GM04503 (cell line): ENCODE measurements at regions not wholly inside any gene's neighbourhood (a gene's known extent, or its start where the extent isn't known, plus 50 kb on each side); places are given as distances from the start of the nearest gene placed in this dataset.
A peak's percentile ranks its signal among the peaks of the same experiment; 100 is the strongest.
"Not testable (repeated sequence)": the region's sequence is repeated elsewhere in the genome, so short reads cannot be mapped to it uniquely, and the experiment has no call there.

Experiments used
- DNase-seq: peaks from one replicate; pipeline ENCODE4 v3.0.0-alpha.2; 2012; ENCODE audit warnings: low read depth

DNA sequence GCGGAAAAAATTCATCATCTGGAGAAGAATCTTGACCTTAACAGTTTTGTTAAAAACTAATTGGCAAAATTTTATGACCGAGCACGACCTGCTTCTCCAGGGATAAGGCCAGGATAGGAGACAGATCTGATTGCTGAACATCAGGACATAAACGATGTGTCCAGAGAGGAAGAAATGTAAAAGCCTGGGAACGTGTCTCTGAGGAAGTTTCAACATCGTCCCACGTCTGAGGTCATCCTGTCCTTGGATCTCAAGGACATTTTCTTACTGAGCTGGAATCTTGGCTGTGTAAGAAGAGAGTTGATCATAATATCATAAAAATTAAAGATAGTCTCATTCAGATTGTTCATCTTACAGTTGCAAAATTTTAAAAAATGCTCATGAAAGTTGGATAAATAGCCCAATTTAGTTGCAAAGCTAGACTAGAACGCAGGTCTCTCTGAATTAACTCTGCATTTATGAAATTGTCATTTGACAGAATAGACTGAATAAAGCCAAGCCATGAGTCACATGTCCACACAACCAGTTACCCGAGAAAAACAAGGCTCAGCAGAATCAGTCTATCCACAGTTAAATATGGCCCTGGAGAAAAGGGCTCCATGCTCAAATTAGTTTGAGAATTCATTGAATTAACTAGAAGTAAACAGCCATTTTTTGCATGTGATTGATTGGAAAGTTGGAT lies 120.0 kb upstream of the EGFR start:
- DNase-seq, result no peak

DNA sequence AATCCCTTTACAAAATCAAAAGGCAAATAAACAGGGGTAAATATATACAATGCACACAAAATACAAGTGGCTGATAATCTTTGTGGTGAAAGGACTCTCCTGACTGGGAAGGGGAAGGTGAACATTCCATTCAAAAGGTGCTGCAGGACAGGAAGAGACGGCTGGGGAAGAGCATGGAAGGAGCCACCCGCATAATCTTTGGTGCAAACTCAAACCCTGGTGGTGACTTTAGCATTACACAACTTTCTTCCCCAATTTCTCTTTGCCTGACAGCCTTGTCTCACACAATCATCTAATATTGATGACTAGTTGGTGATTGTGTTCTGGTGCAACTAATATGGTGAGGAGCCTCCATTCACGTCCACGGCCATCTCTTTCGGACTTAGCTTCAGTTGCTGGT lies 117.0 kb upstream of the EGFR start:
- no peak for DNase-seq

DNA sequence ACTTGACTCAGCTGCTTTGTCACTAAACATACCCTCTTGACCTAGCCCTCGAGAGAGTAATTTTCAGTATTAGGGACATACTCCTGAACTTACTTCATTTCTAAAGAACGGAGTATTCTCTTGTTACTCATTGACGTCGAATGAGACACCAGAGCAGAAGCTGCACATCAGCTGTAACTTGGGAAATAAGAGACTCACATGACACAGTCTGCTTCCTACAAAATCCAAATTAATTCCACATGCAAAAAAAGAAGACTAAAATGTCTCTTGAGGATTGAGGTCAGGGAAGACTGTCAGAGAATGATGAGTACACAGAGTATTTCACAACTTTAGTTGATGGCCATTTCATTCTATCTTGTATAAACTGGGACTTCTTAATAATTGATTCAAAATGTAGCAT lies 114.7 kb upstream of the EGFR start:
- peak; percentile 99 for DNase-seq

DNA sequence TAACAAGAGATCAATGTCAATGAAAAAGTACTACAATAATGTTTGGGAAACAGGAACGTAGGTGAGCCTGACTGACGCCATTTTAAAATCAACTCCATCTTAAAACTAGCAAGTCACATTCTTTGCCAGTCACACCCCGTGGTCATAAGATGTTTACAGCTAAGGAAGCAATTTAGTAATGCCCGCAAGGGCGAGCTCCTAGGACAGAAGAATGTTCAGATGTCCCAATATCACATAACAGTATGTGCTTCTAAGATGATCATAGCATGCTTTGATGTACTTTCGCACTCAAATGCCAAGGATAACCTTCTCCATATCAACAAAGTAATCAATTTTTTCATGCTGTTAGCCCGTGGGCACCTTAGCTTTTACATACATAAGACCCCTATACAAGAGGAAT lies 113.8 kb upstream of the EGFR start:
- DNase-seq, result no peak

DNA sequence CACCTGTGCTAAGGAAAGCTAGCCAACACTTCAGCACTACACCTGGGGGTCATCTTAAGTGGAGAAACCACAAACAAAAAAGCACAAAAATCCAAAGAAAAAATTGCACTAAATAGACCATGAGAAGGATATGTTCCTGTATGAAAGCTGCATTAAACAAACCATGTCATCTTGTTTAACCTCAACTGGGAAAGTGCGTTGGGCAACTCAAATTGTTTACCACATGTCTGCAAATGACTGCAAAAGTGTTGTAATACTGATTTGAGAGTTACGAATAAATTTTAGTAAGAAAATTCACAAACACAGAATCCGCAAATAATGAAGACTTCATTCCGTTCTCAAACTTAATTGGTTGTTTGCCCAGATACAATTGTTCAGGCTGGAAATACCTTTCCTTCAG lies 111.9 kb upstream of the EGFR start:
- DNase-seq, result no peak

DNA sequence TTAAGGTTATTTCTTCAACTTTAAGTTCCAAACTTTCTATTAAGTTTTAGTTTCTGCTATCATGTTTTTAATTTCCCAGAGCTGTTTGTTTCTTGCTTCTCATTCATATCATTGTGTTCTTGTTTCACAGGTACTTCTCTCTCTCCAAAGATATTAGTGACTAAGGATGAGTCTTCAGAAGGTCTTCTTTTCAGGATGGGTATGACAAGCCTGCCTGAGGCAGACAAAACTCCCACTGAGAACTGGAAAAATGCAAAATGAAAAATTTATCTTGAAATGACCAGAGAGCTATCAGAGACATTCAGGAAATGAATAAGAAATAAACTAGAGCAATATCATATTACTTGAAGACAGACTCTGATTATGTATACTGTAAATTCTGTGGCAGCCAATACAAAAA lies 110.8 kb upstream of the EGFR start:
- no peak for DNase-seq

DNA sequence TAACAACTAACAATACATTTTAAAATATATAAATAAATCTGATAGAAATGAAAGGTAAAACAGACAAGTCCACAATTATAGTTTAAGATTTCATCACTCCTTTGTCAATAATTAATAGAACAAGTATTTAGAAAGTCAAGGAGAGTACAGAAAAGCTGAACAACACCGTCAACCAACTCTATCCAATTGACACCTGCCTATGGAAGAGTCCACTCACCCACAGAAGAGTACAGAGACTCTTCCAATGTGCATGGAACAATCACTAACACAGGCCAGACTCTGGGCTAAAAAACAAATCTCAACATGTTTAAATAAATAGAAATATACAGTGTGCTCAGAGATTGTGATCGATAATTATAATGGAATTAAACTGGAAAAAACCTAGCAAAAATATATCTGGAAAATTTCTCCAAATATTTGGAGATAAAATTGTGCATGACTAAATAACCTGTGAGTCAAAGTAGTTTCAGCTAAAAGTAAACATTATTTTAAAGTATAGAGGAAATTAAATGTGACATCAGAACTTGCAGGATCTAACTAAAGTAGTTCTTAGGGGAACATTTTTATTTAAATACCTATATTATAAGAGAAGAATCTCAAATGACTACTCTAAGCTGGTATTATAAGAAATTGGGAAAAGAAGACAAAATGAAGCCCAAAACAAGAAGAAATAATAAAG lies 109.9 kb upstream of the EGFR start:
- DNase-seq, result no peak

DNA sequence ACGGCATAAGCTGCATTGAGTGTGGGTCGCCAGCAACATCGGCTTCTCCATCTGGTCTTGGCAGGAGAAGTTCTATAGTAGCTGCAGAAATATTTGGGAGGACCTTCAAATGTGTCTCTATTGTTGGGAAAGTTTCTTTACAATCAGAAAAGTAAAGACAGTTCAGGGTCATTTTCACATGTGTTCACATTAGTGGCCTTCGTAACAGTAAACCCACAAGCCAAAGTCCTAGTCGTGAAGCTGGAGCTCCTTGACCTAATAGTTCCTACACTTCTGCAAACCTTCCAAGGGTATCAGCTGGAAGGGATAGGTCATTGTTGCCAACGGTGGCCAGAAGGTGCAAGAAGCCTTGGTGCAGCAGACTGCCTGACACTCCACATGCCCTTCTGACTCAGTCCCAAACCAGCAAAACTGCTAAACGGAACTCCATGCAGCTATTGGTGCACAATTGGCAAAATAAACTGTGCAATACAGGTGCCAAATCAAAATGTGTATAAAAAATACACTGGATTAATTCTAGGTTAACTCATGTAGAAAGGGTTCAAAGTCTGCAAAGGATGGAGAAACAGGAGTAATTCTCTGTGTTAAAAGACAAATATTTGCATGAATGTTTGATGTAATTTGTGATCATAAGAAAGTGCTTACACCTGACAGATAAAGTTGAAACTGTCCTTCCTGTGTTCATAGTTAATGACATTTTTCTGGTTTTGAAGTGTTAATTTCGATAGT lies 102.8 kb upstream of the EGFR start:
- DNase-seq, result no peak

DNA sequence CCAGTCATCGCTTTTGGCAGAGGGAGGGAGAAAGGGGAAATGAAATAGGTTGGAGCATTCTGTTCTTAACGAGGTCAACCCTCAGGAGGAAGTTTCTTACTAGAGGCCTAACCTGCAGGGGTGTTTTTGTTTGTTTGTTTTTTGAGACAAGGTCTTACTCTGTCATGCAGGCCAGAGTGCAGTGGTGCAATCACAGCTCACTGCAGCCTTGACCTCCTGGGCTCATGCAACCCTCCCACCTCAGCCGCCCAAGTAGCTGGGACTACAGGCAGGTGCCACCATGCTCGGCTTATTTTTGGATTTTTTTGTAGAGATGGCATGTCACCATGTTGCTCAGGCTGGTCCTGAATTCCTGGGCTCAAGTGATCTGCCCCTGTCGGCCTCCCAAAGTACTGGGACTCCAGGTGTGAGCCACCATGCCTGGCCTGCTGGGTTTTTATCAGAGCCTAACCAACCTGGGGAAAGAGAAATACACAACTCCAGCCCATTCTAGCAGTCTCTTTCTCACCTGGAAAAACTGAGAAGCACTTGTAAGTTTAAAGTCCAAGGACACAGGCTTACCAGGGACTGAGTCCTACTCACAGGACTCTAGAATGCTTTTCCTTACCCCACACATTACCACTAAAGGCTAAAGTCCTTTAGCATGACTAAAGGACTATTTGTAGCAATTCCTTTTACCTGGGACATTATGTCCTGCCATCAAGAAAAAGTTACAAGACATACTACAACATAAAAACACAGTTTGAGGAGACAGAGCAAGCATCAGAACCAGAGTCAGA lies 101.0 kb upstream of the EGFR start:
- no peak for DNase-seq

DNA sequence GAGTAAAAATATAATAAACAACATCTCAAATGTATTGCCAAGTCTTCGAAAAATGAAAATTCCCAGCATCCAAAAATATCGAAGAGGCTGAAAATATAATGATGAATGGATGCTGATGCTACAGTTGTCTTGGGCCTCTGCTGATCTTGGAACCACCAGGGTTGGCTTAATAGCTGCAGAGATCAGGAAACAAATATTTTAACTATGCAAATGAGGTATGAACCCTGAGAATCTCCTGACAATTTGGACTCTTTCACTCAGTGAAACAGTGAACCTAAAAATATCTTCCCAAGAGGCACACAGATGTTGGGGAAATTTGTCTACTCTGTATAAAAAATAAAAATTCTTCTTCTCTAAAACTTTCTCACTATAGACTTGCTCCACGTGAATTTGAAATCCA lies 97.7 kb upstream of the EGFR start:
- DNase-seq, result peak; percentile 51

DNA sequence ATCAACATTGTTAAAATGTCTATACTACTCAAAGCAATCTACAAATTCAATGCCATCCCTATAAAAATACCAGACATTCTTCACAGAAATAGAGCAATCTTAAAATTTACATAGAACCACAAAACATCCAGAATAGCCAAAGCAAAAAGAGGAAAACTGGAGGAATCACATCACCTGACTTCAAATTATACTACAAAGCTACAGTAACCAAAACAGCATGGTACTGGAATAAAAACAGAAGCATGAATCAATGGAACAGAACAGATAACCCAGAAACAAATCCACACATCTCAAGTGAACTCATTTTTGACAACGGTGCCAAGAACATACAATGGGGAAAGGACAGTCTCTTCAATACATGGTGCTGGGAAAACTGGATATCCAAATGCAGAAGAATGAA lies 87.3 kb upstream of the EGFR start:
- no peak for DNase-seq

DNA sequence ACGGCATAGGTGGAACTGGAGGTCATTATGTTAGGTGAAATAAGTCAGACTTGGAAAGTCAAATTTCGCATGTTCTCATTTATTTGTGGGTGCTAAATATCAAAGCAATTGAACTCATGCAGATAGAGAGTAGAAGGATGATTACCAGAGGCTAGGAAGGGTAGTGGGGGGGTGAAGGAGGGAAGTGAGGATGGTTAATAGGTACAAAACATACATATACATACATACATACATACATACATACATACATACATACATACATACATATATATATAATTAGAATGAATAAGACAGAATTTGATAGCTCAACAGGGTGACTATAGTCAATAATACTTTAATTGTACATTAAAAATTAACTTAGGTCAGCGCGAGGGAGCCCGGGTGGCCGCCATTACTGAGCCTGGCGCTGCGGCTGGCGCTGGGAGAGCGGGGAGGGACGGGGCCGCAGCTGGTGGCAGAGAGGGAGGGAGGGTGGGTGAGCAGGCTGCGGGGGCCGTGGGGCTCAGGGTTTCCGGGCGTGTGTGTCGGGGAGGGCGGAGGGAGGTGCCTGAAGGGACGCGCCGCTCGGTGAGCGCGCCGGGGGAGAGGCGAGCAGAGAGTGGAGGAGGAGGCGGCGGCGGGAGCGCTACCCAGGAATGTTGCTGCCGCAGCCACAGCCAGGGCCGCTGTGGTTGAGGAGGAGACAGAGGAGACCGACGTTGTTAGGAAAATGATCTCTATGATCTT lies 85.8 kb upstream of the EGFR start:
- DNase-seq, result no peak

DNA sequence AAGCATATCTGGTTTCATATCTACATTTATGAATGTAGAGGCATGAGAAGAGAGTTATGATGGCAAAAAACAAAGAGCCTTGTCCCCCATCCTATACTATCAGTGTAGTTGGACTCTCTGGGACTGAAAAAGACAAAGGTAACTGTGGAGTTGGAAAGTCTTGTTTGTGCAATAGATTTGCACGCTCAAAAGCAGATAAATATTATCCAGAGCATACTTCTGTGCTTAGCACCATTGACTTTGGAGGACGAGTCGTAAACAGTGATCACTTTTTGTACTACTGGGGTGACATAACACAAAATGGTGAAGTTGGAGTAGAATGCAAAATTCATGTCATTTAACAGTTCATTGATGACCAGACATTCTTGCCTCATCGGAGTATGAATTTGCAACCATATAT lies 85.2 kb upstream of the EGFR start:
- no peak for DNase-seq

DNA sequence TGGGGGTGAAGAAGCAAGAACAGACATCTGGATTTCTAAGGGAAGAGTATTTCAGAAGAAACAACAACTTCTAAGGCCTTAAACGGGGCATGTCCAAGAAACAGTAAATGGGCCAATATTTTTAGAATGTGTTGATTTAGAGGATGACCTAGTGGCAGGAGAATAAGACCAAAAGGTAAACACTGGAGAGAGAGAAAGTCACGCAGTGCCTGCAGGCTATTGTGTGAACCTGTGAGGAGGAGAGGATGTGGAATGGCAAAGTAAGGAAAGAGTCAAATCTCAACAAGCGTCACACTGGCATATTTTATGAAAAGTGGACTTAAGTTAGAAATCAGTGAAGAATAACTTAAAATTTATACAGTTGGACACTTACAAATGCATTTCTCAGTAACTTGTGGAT lies 78.1 kb upstream of the EGFR start:
- DNase-seq, result no peak

DNA sequence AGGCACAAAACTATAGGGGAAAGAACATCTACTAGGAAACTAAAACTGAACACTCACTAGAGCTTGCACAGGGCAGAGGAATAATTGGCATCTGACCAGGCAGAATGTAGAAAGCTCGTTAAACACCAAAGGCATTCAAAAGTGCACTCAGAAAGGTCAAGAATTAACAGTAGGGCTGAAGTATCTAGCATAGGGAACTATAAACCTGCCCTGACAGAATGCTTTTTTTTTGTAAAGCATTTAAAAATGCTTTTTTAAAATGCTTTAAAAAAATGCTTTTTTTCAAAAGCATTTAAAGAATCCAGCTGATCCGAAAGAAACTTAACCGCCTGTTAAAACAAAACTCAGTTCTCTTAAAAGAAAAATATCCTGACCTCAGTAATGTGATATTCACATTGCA lies 74.6 kb upstream of the EGFR start:
- DNase-seq, result no peak

DNA sequence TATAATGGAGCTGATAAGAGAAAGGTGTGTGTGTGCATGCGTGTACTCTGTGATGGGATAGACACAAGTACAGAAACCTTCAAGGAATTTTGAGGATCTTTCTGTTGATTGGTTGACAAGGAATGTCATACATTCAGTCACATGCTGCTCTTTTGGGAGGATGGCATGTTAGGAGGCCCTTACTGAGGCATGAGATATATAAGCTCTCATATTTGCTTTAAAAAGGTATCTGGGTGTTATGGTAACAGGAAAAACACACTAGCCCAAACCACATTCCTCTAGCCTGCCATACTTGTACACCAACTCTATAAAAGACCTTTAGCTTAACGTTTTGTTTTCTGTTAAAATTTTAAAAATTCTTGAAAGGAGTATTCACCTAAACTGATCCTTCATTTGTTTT lies 72.5 kb upstream of the EGFR start:
- no peak for DNase-seq

DNA sequence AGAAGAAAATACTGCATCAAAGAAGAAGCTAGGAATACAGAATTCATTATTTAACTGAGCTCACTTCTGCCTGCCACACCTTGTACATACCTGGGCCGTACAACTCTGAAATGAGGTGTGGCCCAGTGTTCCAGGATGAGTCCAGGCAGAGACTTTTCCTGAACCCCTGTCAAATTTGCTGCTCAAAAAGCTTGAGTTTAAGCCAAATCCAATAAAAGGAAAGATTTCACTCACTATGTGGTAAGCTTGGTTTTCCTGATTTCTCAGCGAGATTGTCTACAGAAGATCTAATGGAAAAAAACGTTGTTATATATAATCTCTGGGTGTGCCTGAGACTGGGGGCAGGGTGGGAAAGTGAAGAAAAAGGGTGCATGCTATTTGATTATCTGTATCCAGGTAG lies 72.1 kb upstream of the EGFR start:
- DNase-seq, result no peak

DNA sequence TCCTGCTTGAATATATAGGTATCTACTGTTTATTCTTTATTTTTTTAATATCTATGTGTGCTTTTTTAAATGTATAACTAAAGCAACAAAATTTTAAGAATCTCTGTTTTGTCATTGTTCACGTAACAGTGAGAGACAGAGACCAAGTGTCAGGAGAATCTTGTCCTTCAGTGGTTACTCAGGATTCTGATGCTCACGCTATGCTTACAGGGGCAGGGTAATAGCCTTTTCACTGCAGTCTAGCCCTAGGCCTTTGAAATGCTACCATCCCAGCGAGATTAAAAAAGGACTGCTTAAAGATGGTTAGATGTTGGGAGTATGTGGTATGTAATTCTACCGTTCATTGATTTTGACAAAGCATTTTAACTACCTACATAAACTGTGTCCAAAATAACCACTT lies 71.6 kb upstream of the EGFR start:
- DNase-seq, result no peak

DNA sequence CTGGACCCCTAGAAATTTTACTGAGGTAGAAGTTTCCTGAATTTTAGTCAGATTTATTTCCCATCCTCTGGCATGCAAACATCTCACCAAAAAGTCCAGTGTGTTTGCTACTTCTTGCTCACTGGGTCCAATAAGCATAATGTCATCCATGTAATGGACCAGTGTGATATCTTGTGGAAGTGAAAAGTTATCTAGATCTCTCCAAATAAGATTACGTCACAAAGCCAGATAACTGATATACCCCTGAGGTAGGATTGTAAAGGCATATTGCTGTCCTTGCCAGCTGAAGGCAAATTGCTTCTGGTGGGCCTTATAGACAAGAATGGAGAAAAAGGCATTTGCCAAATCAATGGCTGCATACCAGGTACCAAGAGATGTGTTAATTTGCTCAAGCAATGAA lies 69.3 kb upstream of the EGFR start:
- not testable (repeated sequence) for DNase-seq

DNA sequence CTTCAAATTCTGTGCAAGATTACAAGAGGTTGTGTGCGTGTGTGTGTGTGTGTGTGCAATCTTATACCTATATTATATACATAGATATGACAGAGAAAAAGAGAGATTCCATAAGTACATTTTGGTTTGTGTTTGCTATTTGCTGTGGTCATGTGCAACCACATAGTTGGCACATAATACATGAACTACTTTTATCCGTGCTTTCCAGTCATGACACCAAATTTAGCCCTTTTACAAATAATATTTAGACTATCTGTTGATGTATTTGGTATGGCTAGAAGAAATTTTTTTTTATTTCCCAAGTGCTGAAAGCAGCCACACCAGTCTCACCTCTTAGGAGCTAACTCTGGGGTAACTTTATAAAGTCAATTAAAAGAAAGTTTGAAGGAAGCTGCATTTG lies 63.5 kb upstream of the EGFR start:
- DNase-seq, result no peak

DNA sequence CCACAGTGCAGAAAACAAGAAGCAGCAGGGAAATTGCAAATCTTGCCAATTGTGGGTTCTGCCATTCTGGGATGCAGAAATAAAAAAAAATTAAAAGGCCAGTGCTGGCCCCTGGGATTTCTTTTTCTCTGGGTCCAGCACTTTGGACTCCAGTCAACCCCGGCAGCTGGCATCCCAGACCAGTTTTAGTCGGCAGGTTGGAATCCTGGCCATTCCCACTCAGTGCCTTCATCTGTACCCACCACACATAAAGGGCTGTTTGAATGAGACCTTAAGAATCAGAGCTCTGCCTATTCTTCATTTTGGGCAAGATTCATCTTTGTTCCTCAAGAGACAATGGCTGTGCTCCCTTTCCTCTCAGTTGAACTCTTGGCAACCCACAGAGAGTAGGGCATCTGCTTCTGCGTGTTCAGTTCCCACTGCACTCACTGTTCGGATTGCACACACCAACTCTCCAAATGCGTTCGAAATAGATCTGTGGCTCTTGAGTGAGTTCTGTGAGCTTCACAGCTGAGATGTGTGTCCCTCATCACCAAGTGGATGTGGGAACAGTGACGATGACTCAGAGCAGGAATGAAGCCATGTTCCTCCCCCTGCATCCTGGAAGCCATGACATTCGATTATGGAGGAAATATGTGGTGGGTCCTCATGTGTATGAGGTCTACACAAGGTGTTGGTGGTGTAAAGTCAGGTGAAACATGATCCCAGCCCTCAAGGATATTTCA lies 63.0 kb upstream of the EGFR start:
- DNase-seq, result no peak
